Right ventricle myocardium inferior (tissue), 1 donor: ENCODE measurements at regions not wholly inside any gene's neighbourhood (a gene's known extent, or its start where the extent isn't known, plus 50 kb on each side); places are given as distances from the start of the nearest gene placed in this dataset.

Source experiments
- ATAC-seq: fragments of 200-7000 bp; cut with Tn5 transposase; one replicate; pipeline ENCODE4 v1.9.1; 2020; ENCODE audit warnings: mild to moderate bottlenecking, moderate library complexity
- DNase-seq: peaks from one replicate; pipeline ENCODE4 v3.0.0; 2021; ENCODE audit errors: missing footprints
- intact Hi-C: fragments of 100-400 bp; cut with DNase I; formaldehyde crosslinking; loops from one replicate; pipeline ENCODE4 v1.11.0; 2022
- donor health status: DM: no; HTN: yes; CAD: no; lungs with severe emphysema.

- intact Hi-C loops = no loop called here
- DNase-seq = no peak
- ATAC-seq = no peak
Measured at GRCh38 chr4:43332052-43332425, 439.5 kb downstream of the GRXCR1 start.

GRCh38 chr4:43337707-43338106 lies 445.2 kb downstream of the GRXCR1 start:
- ATAC-seq = no peak
- no peak for DNase-seq
- intact Hi-C loops = no loop called here

GRCh38 chr4:43339435-43339834 lies 446.9 kb downstream of the GRXCR1 start:
- DNase-seq = no peak
- ATAC-seq = no peak
- intact Hi-C loops = no loop called here

- intact Hi-C loops = no loop called here
- ATAC-seq = no peak
- no peak for DNase-seq
Measured at GRCh38 chr4:43341741-43342140, 449.2 kb downstream of the GRXCR1 start.

- DNase-seq (no peak), ATAC-seq (no peak)
- intact Hi-C loops = no loop called here
Measured at GRCh38 chr4:43343298-43343697, 450.8 kb downstream of the GRXCR1 start.

- DNase-seq (no peak), ATAC-seq (no peak)
- intact Hi-C loops = no loop called here
Measured at GRCh38 chr4:43345323-43345925, 452.9 kb downstream of the GRXCR1 start.

GRCh38 chr4:43348591-43348990 lies 456.1 kb downstream of the GRXCR1 start:
- DNase-seq = no peak
- intact Hi-C loops = no loop called here
- ATAC-seq = no peak

- intact Hi-C loops = no loop called here
- DNase-seq = no peak
- ATAC-seq = no peak
Measured at GRCh38 chr4:43351970-43352806, 459.7 kb downstream of the GRXCR1 start.

- ATAC-seq (no peak), DNase-seq (no peak)
- intact Hi-C loops = no loop called here
Measured at GRCh38 chr4:43352859-43353258, 460.3 kb downstream of the GRXCR1 start.

GRCh38 chr4:43353552-43353951 lies 461.0 kb downstream of the GRXCR1 start:
- intact Hi-C loops = no loop called here

GRCh38 chr4:43356786-43357185 lies 464.3 kb downstream of the GRXCR1 start:
- intact Hi-C loops = no loop called here
- DNase-seq = no peak
- no peak for ATAC-seq

More at GRCh38 chr4:43353552-43353951, 461.0 kb downstream of the GRXCR1 start:
- DNase-seq = no peak
- no peak for ATAC-seq

- no peak for ATAC-seq
- intact Hi-C loops = no loop called here
- DNase-seq = no peak
Measured at GRCh38 chr4:43357252-43357974, 464.9 kb downstream of the GRXCR1 start.

GRCh38 chr4:43360296-43360695 lies 467.8 kb downstream of the GRXCR1 start:
- intact Hi-C loops = no loop called here
- DNase-seq (no peak), ATAC-seq (no peak)

GRCh38 chr4:43362875-43363636 lies 470.5 kb downstream of the GRXCR1 start:
- ATAC-seq = no peak
- intact Hi-C loops = no loop called here
- DNase-seq = no peak

GRCh38 chr4:43369036-43369594 lies 476.6 kb downstream of the GRXCR1 start:
- ATAC-seq = no peak
- no peak for DNase-seq
- intact Hi-C loops = no loop called here

GRCh38 chr4:43373201-43373600 lies 480.7 kb downstream of the GRXCR1 start:
- intact Hi-C loops = no loop called here
- no peak for ATAC-seq
- DNase-seq = no peak

- intact Hi-C loops = no loop called here
- ATAC-seq (no peak), DNase-seq (no peak)
Measured at GRCh38 chr4:43374216-43374751, 481.8 kb downstream of the GRXCR1 start.

- ATAC-seq = no peak
- intact Hi-C loops = no loop called here
- DNase-seq = no peak
Measured at GRCh38 chr4:43379016-43379415, 486.5 kb downstream of the GRXCR1 start.

- intact Hi-C loops = no loop called here
- no peak for DNase-seq
- no peak for ATAC-seq
Measured at GRCh38 chr4:43380093-43380492, 487.6 kb downstream of the GRXCR1 start.
